Keratinocyte (primary cell): ENCODE measurements at regions not wholly inside any gene's neighbourhood (a gene's known extent, or its start where the extent isn't known, plus 50 kb on each side); places are given as distances from the start of the nearest gene placed in this dataset.

ENCODE experiments used
- DNase-seq: peaks from one replicate; pipeline ENCODE4 v3.0.0-alpha.2; 2011; ENCODE audit warnings: low read depth, missing footprints, low spot score
- FAIRE-seq: peaks from 2 replicates; lab custom pipeline; 2011; peaks lifted over from hg19 to GRCh38; lab: Jason Lieb, UNC
- H2AFZ ChIP-seq: 2 replicates; pipeline ENCODE4 v1.6.0; 2012; ENCODE audit warnings: low read length, control low read depth, inconsistent platforms; ENCODE audit not compliant: control insufficient read depth
- H3K27ac ChIP-seq: 2 replicates; pipeline ENCODE4 v1.5.1; 2011; ENCODE audit warnings: low read length; ENCODE audit not compliant: control insufficient read depth, insufficient read depth
- H3K27me3 ChIP-seq: 3 replicates; pipeline ENCODE4 v1.6.0; 2011; ENCODE audit warnings: low read length; ENCODE audit not compliant: control insufficient read depth, insufficient read depth; ENCODE audit errors: extremely low read depth
- H3K36me3 ChIP-seq, 2 experiments: 2 replicates in 1 of 2; 3 replicates in 1 of 2; pipeline ENCODE4 v1.5.1; 2011; ENCODE audit warnings: low read length in 2 of 2, mild to moderate bottlenecking in 1 of 2; ENCODE audit not compliant: control insufficient read depth in 2 of 2, insufficient read depth in 2 of 2; ENCODE audit errors: extremely low read depth in 1 of 2
- H3K4me1 ChIP-seq: 3 replicates; pipeline ENCODE4 v1.5.1; 2011; ENCODE audit warnings: low read length; ENCODE audit not compliant: control insufficient read depth, insufficient read depth; ENCODE audit errors: extremely low read depth
- H3K4me2 ChIP-seq: 3 replicates; pipeline ENCODE4 v1.6.0; 2011; ENCODE audit warnings: low read depth, low read length; ENCODE audit not compliant: control insufficient read depth, insufficient read depth; ENCODE audit errors: extremely low read depth
- H3K4me3 ChIP-seq, 3 experiments: fragments of 200-600 bp in 1 of 3; sonication (generic) in 1 of 3; 2 replicates in 2 of 3; 3 replicates in 1 of 3; pipeline ENCODE4 v1.5.1; 2011 to 2016; ENCODE audit warnings: low read length in 3 of 3, mild to moderate bottlenecking in 3 of 3, control low read depth in 2 of 3, inconsistent platforms in 1 of 3, low read depth in 1 of 3, mixed read lengths in 1 of 3, mixed run types in 1 of 3, moderate library complexity in 1 of 3; ENCODE audit not compliant: control insufficient read depth in 2 of 3, insufficient read depth in 2 of 3; ENCODE audit errors: extremely low read depth in 1 of 3
- H3K79me2 ChIP-seq: 2 replicates; pipeline ENCODE4 v1.6.0; 2012; ENCODE audit warnings: low read length; ENCODE audit not compliant: control insufficient read depth, insufficient read depth
- H3K9ac ChIP-seq: 3 replicates; pipeline ENCODE4 v1.6.0; 2011; ENCODE audit warnings: low read length; ENCODE audit not compliant: control insufficient read depth, insufficient read depth; ENCODE audit errors: extremely low read depth
- H3K9me1 ChIP-seq: 3 replicates; pipeline ENCODE4 v1.6.0; 2011; ENCODE audit warnings: low read length; ENCODE audit not compliant: control insufficient read depth, insufficient read depth; ENCODE audit errors: extremely low read depth
- H3K9me3 ChIP-seq: 2 replicates; pipeline ENCODE4 v1.5.1; 2012; ENCODE audit warnings: low read depth, low read length; ENCODE audit not compliant: control insufficient read depth
- H4K20me1 ChIP-seq: 3 replicates; pipeline ENCODE4 v1.6.0; 2011; ENCODE audit warnings: low read length; ENCODE audit not compliant: control insufficient read depth, insufficient read depth; ENCODE audit errors: extremely low read depth
- EZH2 ChIP-seq: IDR thresholded peaks from one replicate; pipeline ENCODE4 v1.6.1; 2012; ENCODE audit warnings: inconsistent platforms, mild to moderate bottlenecking, low read length, moderate library complexity
- dilution Hi-C: fragments of 300-500 bp; cut with MboI; formaldehyde crosslinking; loops from one replicate; pipeline ENCODE4 v1.7.0; 2020; ENCODE audit warnings: low sequenced_read_pairs; ENCODE audit not compliant: extremely low pct_ligation_motif_present
- TF ChIP-seq, protein P1 (sequence below), 3 experiments: IDR thresholded peaks in 1 of 3; conservative IDR thresholded peaks in 1 of 3; optimal IDR thresholded peaks in 1 of 3; 2 replicates in 2 of 3; 3 replicates in 1 of 3; pipeline versions ENCODE3 to v1.5.1; 2011; ENCODE audit warnings: low read length in 3 of 3, mild to moderate bottlenecking in 3 of 3, moderate library complexity in 2 of 3, control low read depth in 1 of 3, inconsistent platforms in 1 of 3; ENCODE audit not compliant: insufficient read depth in 2 of 3; ENCODE audit errors: extremely low read depth in 1 of 3

DNA sequence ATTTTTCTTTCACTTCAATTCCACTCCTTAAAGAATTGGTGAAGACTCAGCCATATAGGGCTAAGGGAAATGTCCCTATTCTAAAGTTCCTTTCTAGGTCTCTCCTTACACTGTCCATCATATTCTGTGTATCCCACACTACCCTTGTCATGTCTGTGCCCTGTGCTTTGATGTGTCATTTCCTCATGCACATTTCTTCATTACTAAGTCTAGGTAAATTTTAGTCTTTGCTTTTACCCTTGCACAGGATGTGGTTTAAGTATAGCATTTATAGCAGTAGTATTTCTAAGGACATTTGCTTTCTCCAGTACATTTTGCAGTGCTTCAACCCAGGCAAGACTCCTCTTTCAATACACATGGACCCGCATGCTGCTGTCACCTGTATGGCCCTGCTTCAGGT, 221.5 kb upstream of the ACVR2A start:
- Histone ChIP-seq H3K27me3 (no peaks in the 10 kb centered on the region), H3K4me1 (peaks cover 3% of the 10 kb centered on the region), H3K9ac (no peak overlapping the region), H2AFZ (no peak overlapping the region), H3K27ac (no peak overlapping the region), H3K9me1 (no peaks in the 10 kb centered on the region), H3K4me2 (no peak overlapping the region), H3K4me3 (no peak overlapping the region), H3K36me3 (no peaks in the 10 kb centered on the region), H3K9me3 (no peaks in the 10 kb centered on the region), H4K20me1 (no peaks in the 10 kb centered on the region), H3K79me2 (no peaks in the 10 kb centered on the region)
- TF ChIP-seq EZH2 = no peak
- TF ChIP-seq, protein P1, sequence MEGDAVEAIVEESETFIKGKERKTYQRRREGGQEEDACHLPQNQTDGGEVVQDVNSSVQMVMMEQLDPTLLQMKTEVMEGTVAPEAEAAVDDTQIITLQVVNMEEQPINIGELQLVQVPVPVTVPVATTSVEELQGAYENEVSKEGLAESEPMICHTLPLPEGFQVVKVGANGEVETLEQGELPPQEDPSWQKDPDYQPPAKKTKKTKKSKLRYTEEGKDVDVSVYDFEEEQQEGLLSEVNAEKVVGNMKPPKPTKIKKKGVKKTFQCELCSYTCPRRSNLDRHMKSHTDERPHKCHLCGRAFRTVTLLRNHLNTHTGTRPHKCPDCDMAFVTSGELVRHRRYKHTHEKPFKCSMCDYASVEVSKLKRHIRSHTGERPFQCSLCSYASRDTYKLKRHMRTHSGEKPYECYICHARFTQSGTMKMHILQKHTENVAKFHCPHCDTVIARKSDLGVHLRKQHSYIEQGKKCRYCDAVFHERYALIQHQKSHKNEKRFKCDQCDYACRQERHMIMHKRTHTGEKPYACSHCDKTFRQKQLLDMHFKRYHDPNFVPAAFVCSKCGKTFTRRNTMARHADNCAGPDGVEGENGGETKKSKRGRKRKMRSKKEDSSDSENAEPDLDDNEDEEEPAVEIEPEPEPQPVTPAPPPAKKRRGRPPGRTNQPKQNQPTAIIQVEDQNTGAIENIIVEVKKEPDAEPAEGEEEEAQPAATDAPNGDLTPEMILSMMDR (optimal IDR thresholded peaks at IDR 0.05 in 1 of 3, IDR thresholded peaks at IDR 0.05 in 1 of 3, conservative IDR thresholded peaks at IDR 0.05 in 1 of 3; ENCODE audit: extremely low read depth in 1 of 3, insufficient read depth in 2 of 3, low read length in 3 of 3) = no peak
- DNase-seq = no peak
- FAIRE-seq = peak; percentile 29
- dilution Hi-C loops = no loop called here

DNA sequence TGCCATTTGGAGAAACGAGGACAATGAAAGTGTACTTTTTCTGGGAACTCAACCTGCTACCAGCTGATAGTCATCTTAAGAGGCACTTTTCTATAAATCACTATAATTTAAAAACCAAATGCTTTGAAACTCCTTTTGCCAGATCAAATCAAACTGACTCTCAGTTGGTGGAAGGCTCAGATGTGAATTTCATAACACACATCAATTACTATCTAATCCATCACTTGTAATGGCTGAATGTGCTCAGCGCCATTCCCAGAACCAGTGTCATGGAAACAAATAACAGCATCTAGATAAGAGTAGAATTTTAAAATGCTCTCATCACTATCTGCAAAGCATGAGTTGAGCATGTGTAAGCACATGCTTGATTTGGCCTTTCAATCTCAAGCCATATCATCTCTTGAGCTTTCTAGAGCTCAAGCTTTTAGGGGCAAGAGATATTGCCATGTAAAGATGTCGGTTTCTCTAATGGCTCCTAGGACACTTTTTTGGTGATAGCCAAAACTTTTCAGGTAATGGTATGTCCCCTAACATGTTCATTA, 223.1 kb upstream of the ACVR2A start:
- Histone ChIP-seq H3K4me1 (peaks cover 3% of the 10 kb centered on the region), H3K4me3 (no peak overlapping the region), H3K9me1 (no peaks in the 10 kb centered on the region), H3K36me3 (no peaks in the 10 kb centered on the region), H3K4me2 (no peak overlapping the region), H2AFZ (no peak overlapping the region), H3K9ac (no peak overlapping the region), H3K27ac (no peak overlapping the region), H3K9me3 (no peaks in the 10 kb centered on the region), H3K27me3 (no peaks in the 10 kb centered on the region), H4K20me1 (no peaks in the 10 kb centered on the region), H3K79me2 (no peaks in the 10 kb centered on the region)
- DNase-seq (no peak), FAIRE-seq (no peak)
- dilution Hi-C loops = no loop called here
- TF ChIP-seq, protein P1 (optimal IDR thresholded peaks at IDR 0.05 in 1 of 3, IDR thresholded peaks at IDR 0.05 in 1 of 3, conservative IDR thresholded peaks at IDR 0.05 in 1 of 3; ENCODE audit: extremely low read depth in 1 of 3, insufficient read depth in 2 of 3, low read length in 3 of 3) = no peak
- TF ChIP-seq EZH2 = no peak
